H1 (cell line): ENCODE measurements at regions not wholly inside any gene's neighbourhood (a gene's known extent, or its start where the extent isn't known, plus 50 kb on each side); places are given as distances from the start of the nearest gene placed in this dataset.

Experiments used
- CTCF ChIA-PET: fragments of 300-600 bp; sonication (Branson Sonifier 250); formaldehyde crosslinking; loops from one replicate; lab custom pipeline; 2021; ENCODE audit not compliant: partially characterized antibody; lab: Charles Lee
- POLR2A ChIA-PET: fragments of 300-600 bp; sonication (Branson Sonifier 250); formaldehyde crosslinking; loops from one replicate; lab custom pipeline; 2021; ENCODE audit warnings: inconsistent platforms; ENCODE audit not compliant: partially characterized antibody; lab: Charles Lee
- DNase-seq, 2 experiments: peaks; one replicate each; pipeline versions ENCODE4 v3.0.0 to v3.0.0-alpha.2; 2010 to 2022; ENCODE audit warnings: low spot score in 2 of 2, low read depth in 1 of 2, mixed read lengths in 1 of 2
- FAIRE-seq: peaks from 2 replicates; lab custom pipeline; 2011; peaks lifted over from hg19 to GRCh38; lab: Jason Lieb, UNC
- H2AFZ ChIP-seq: 2 replicates; pipeline ENCODE4 v1.8.1; 2012; ENCODE audit warnings: low read length, inconsistent platforms
- H2AK5ac ChIP-seq: 2 replicates; pipeline ENCODE4 v1.6.1; 2013; ENCODE audit warnings: low read depth, low read length
- H2BK120ac ChIP-seq: replicated peaks from 2 replicates; pipeline ENCODE3; 2013; ENCODE audit warnings: low read depth, low read length, inconsistent platforms
- H2BK12ac ChIP-seq: 2 replicates; pipeline ENCODE4 v1.6.1; 2013; ENCODE audit warnings: low read depth, low read length
- H2BK15ac ChIP-seq: 2 replicates; pipeline ENCODE4 v1.6.1; 2013; ENCODE audit warnings: low read length
- H2BK20ac ChIP-seq: 2 replicates; pipeline ENCODE4 v1.6.1; 2013; ENCODE audit warnings: low read length
- H2BK5ac ChIP-seq: 2 replicates; pipeline ENCODE4 v1.6.1; 2013; ENCODE audit warnings: low read depth, low read length
- H3K14ac ChIP-seq: 2 replicates; pipeline ENCODE4 v1.6.1; 2013; ENCODE audit warnings: inconsistent platforms; ENCODE audit not compliant: insufficient read length
- H3K18ac ChIP-seq: 2 replicates; pipeline ENCODE4 v1.6.1; 2013; ENCODE audit warnings: low read length; ENCODE audit errors: extremely low read depth
- H3K23ac ChIP-seq: 2 replicates; pipeline ENCODE4 v1.6.1; 2013; ENCODE audit warnings: inconsistent platforms; ENCODE audit not compliant: insufficient read length
- H3K23me2 ChIP-seq: 2 replicates; pipeline ENCODE4 v1.6.1; 2013; ENCODE audit warnings: low read depth, low read length
- H3K27ac ChIP-seq: 2 replicates; pipeline ENCODE4 v1.6.1; 2011; ENCODE audit warnings: low read depth, low read length, inconsistent platforms
- H3K27me3 ChIP-seq, 4 experiments: replicated peaks in 1 of 4; 1 replicate in 1 of 4; 2 replicates in 3 of 4; pipeline versions ENCODE4 v1.6.1 to v1.8.1; 2011 to 2013; ENCODE audit warnings: low read length in 3 of 4, mild to moderate bottlenecking in 3 of 4, inconsistent platforms in 2 of 4, mixed read lengths in 2 of 4, moderate library complexity in 1 of 4; ENCODE audit not compliant: control insufficient read depth in 3 of 4, insufficient read depth in 3 of 4; ENCODE audit errors: extremely low read depth in 1 of 4
- H3K36me3 ChIP-seq, 4 experiments: 2 replicates each; pipeline versions ENCODE4 v1.6.1 to v1.8.1; 2011 to 2013; ENCODE audit warnings: mild to moderate bottlenecking in 4 of 4, low read length in 3 of 4, moderate library complexity in 2 of 4, control low read depth in 1 of 4, inconsistent platforms in 1 of 4; ENCODE audit not compliant: insufficient read depth in 4 of 4, control insufficient read depth in 2 of 4
- H3K4ac ChIP-seq: replicated peaks from 2 replicates; pipeline ENCODE3; 2013; ENCODE audit warnings: low read length, low read depth, mixed read lengths, inconsistent platforms; ENCODE audit not compliant: insufficient read length
- H3K4me1 ChIP-seq, 4 experiments: replicated peaks in 1 of 4; 1 replicate in 1 of 4; 2 replicates in 3 of 4; pipeline versions ENCODE4 v1.6.1 to v1.8.1; 2011 to 2013; ENCODE audit warnings: low read length in 3 of 4, inconsistent platforms in 2 of 4, mixed read lengths in 1 of 4; ENCODE audit not compliant: insufficient read depth in 4 of 4, control insufficient read depth in 3 of 4
- H3K4me2 ChIP-seq, 2 experiments: 2 replicates each; pipeline versions ENCODE4 v1.6.1 to v1.8.1; 2011 to 2013; ENCODE audit warnings: low read depth in 2 of 2, low read length in 2 of 2, control low read depth in 1 of 2, inconsistent platforms in 1 of 2, mild to moderate bottlenecking in 1 of 2; ENCODE audit not compliant: insufficient read depth in 1 of 2
- H3K4me3 ChIP-seq, 4 experiments: fragments of 200-600, 300-600 bp in 1 of 4; sonication (generic), shearing (Covaris generic), sonication (Bioruptor Twin) in 1 of 4; 2 replicates each; pipeline versions ENCODE4 v1.5.1 to v1.8.1; 2011 to 2016; ENCODE audit warnings: low read length in 4 of 4, low read depth in 3 of 4, control low read depth in 2 of 4, inconsistent platforms in 2 of 4, mild to moderate bottlenecking in 2 of 4, mixed read lengths in 1 of 4, moderate library complexity in 1 of 4; ENCODE audit not compliant: insufficient read depth in 2 of 4; ENCODE audit errors: extremely low read depth in 1 of 4
- H3K56ac ChIP-seq: replicated peaks from 2 replicates; pipeline ENCODE3; 2013; ENCODE audit warnings: low read depth, mild to moderate bottlenecking, mixed read lengths, low read length, inconsistent platforms; ENCODE audit not compliant: insufficient read length
- H3K79me1 ChIP-seq: 2 replicates; pipeline ENCODE4 v1.6.1; 2013; ENCODE audit warnings: low read depth, low read length, control low read depth
- H3K79me2 ChIP-seq, 2 experiments: 2 replicates each; pipeline versions ENCODE4 v1.6.1 to v1.8.1; 2012 to 2013; ENCODE audit warnings: low read length in 2 of 2, mild to moderate bottlenecking in 2 of 2, inconsistent platforms in 1 of 2; ENCODE audit not compliant: insufficient read depth in 2 of 2, control insufficient read depth in 1 of 2
- H3K9ac ChIP-seq, 4 experiments: replicated peaks in 1 of 4; 1 replicate in 1 of 4; 2 replicates in 3 of 4; pipeline versions ENCODE4 v1.6.1 to v1.8.1; 2011 to 2013; ENCODE audit warnings: low read depth in 3 of 4, low read length in 3 of 4, control low read depth in 2 of 4, mild to moderate bottlenecking in 2 of 4, moderate library complexity in 2 of 4, inconsistent platforms in 1 of 4; ENCODE audit errors: extremely low read depth in 1 of 4
- H3K9me3 ChIP-seq, 2 experiments: 2 replicates each; pipeline versions ENCODE4 v1.6.1 to v1.8.1; 2012 to 2013; ENCODE audit warnings: mild to moderate bottlenecking in 2 of 2, moderate library complexity in 2 of 2, control low read depth in 1 of 2, inconsistent platforms in 1 of 2, low read depth in 1 of 2, low read length in 1 of 2, mixed read lengths in 1 of 2; ENCODE audit not compliant: insufficient read depth in 2 of 2
- H4K20me1 ChIP-seq, 2 experiments: replicated peaks in 1 of 2; 2 replicates each; pipeline versions ENCODE3 to v1.8.1; 2011 to 2013; ENCODE audit warnings: inconsistent platforms in 2 of 2, low read length in 2 of 2, mild to moderate bottlenecking in 1 of 2; ENCODE audit not compliant: insufficient read depth in 2 of 2, control insufficient read depth in 1 of 2
- H4K5ac ChIP-seq: 2 replicates; pipeline ENCODE4 v1.6.1; 2013; ENCODE audit warnings: low read length, low read depth, mixed read lengths, inconsistent platforms; ENCODE audit not compliant: insufficient read length
- H4K8ac ChIP-seq: 2 replicates; pipeline ENCODE4 v1.8.0; 2013; ENCODE audit warnings: mild to moderate bottlenecking, moderate library complexity, low read length, inconsistent platforms; ENCODE audit not compliant: insufficient read depth; ENCODE audit errors: extremely low read depth
- H4K91ac ChIP-seq: replicated peaks from 2 replicates; pipeline ENCODE3; 2013; ENCODE audit warnings: low read length, mixed read lengths, inconsistent platforms; ENCODE audit not compliant: insufficient read length
- TBP ChIP-seq: IDR thresholded peaks from 2 replicates; pipeline ENCODE4 v1.6.1; 2011; ENCODE audit warnings: low read depth, low read length, improper control_type of control experiment
- ZNF274 ChIP-seq: IDR thresholded peaks from 2 replicates; pipeline ENCODE4 v1.7.0; 2012; ENCODE audit warnings: low read length, borderline replicate concordance; ENCODE audit errors: extremely low read depth
- WGBS, 2 experiments: shearing (Covaris generic) in 1 of 2; methylation state at CpG; one replicate each; pipeline versions ENCODE4 v1.1.6 to v1.1.7; 2013 to 2015; ENCODE audit warnings: low lambda C conversion rate in 2 of 2, mixed read lengths in 2 of 2, inconsistent platforms in 1 of 2, low coverage in 1 of 2, missing lambda C conversion rate in 1 of 2; ENCODE audit not compliant: insufficient replicate concordance in 2 of 2, insufficient coverage in 1 of 2, insufficient read length in 1 of 2; ENCODE audit errors: extremely low coverage in 1 of 2, missing lambda C conversion rate in 1 of 2; 5-methylcytosine and 5-hydroxymethylcytosine counted together

- no peak overlapping the region for H2BK5ac ChIP-seq
- peak overlapping the region; percentile 40 for H4K5ac ChIP-seq
- H3K4me1 ChIP-seq = peaks cover 8 to 20% (median 16%) of the 10 kb centered on the region in 4 experiments
- FAIRE-seq (no peak), DNase-seq (no peak)
- H3K23me2 ChIP-seq = peaks cover 5% of the 10 kb centered on the region; the same call in 1 of the 2 replicates
- H3K79me2 ChIP-seq = no peaks in the 10 kb centered on the region
- no peak overlapping the region for H3K9ac ChIP-seq
- no peak overlapping the region for H3K4me3 ChIP-seq
- 0 out of 2 replicates have a peak overlapping the region, but pooled peaks have one; percentile 27 for H3K18ac ChIP-seq
- no peak overlapping the region for H2AK5ac ChIP-seq
- peak overlapping the region; percentile 34 for H2BK120ac ChIP-seq
- H4K91ac ChIP-seq = no peak overlapping the region
- no peaks in the 10 kb centered on the region for H3K79me1 ChIP-seq
- POLR2A ChIA-PET = no interaction called here
- H3K9me3 ChIP-seq = no peaks in the 10 kb centered on the region
- H4K20me1 ChIP-seq = no peaks in the 10 kb centered on the region
- WGBS, 2 experiments = 76% methylated on average over 5 of the region's 5 CpGs; no CpG with 5 or more reads in 1 of the 2 experiments
- TF ChIP-seq ZNF274 (no peak), TBP (no peak)
- peak overlapping the region; percentile 62; the same call in 1 of the 2 replicates for H2AFZ ChIP-seq
- CTCF ChIA-PET = interaction anchor here (0.6 kb wide), 1 partner anchor 27 kb away, joined by 3 read pairs; no protein-coding TSS in a partner anchor
- no peak overlapping the region for H3K4ac ChIP-seq
- no peak overlapping the region for H4K8ac ChIP-seq
- no peaks in the 10 kb centered on the region for H3K27me3 ChIP-seq
- H3K14ac ChIP-seq = no peak overlapping the region
- no peaks in the 10 kb centered on the region; a peak in 1 of 8 replicates for H3K36me3 ChIP-seq
- H2BK20ac ChIP-seq = peak overlapping the region; percentile 29; the same call in 1 of the 2 replicates
- 0 out of 2 replicates have a peak overlapping the region, but pooled peaks have one; percentile 53 for H2BK12ac ChIP-seq
- H3K23ac ChIP-seq = no peak overlapping the region
- H3K56ac ChIP-seq = no peak overlapping the region
- no peak overlapping the region for H3K4me2 ChIP-seq
- no peak overlapping the region for H3K27ac ChIP-seq
- H2BK15ac ChIP-seq = no peak overlapping the region
Observed at GRCh38 chr10:10794791-10795191, 222.9 kb upstream of the CELF2 start.
